ENCODE measurements at regions not wholly inside any gene's neighbourhood (a gene's known extent, or its start where the extent isn't known, plus 50 kb on each side); places are given as distances from the start of the nearest gene placed in this dataset. TPM values are rescaled to one million over a fixed set of nuclear protein-coding genes. Genes with fewer than 3 reads are reported as not detected.

- Histone ChIP-seq H3K4me1 (no peaks in the 10 kb centered on the region), H3K27ac (no peak overlapping the region), H3K9me3 (no peaks in the 10 kb centered on the region), H3K27me3 (no peaks in the 10 kb centered on the region), H3K36me3 (no peaks in the 10 kb centered on the region), H3K4me3 (replicated peaks in 1 of 3) (no peak overlapping the region)
- 38 to 56% methylated on average over 3 of the region's 3 CpGs for WGBS, 2 donors
- intact Hi-C loops (cut with DNase I) = no loop called here
- TF ChIP-seq CTCF (IDR thresholded peaks at IDR 0.05) = no peak
- TF ChIP-seq POLR2A (IDR thresholded peaks at IDR 0.05) = no peak
- DNase-seq = no peak
Measured at GRCh38 chrX:82816001-82816400, 692.1 kb upstream of the POU3F4 start.

- Histone ChIP-seq H3K27me3 (no peaks in the 10 kb centered on the region), H3K27ac (no peak overlapping the region), H3K36me3 (no peaks in the 10 kb centered on the region), H3K4me1 (no peaks in the 10 kb centered on the region), H3K9me3 (no peaks in the 10 kb centered on the region), H3K4me3 (replicated peaks in 1 of 3) (no peak overlapping the region)
- WGBS, 2 donors = 88 to 93% methylated on average over 2 of the region's 2 CpGs
- intact Hi-C loops (cut with DNase I) = no loop called here
- DNase-seq = no peak
- TF ChIP-seq POLR2A (IDR thresholded peaks at IDR 0.05) (no peak), CTCF (IDR thresholded peaks at IDR 0.05) (no peak)
Measured at GRCh38 chrX:82816562-82816961, 691.5 kb upstream of the POU3F4 start.

- no peak for DNase-seq
- 40 to 62% methylated on average over 1 of the region's 1 CpG for WGBS, 2 donors
- no peaks in the 10 kb centered on the region for H3K4me1 ChIP-seq
- no peak for TF ChIP-seq CTCF (IDR thresholded peaks at IDR 0.05)
- TF ChIP-seq POLR2A (IDR thresholded peaks at IDR 0.05) = no peak
- no peaks in the 10 kb centered on the region for H3K36me3 ChIP-seq
- no peaks in the 10 kb centered on the region for H3K9me3 ChIP-seq
- no peaks in the 10 kb centered on the region for H3K27me3 ChIP-seq
- no peak overlapping the region for H3K27ac ChIP-seq
- intact Hi-C loops (cut with DNase I) = no loop called here
- H3K4me3 ChIP-seq (replicated peaks in 1 of 3) = no peak overlapping the region
Measured at GRCh38 chrX:82842286-82842685, 665.8 kb upstream of the POU3F4 start.

GRCh38 chrX:82848111-82848510 is 660.0 kb upstream of the POU3F4 start:
- 87 to 88% methylated on average over 4 of the region's 4 CpGs for WGBS, 2 donors

More at GRCh38 chrX:82848111-82848510, 660.0 kb upstream of the POU3F4 start:
- intact Hi-C loops (cut with DNase I) = no loop called here
- TF ChIP-seq CTCF (IDR thresholded peaks at IDR 0.05) = no peak
- TF ChIP-seq POLR2A (IDR thresholded peaks at IDR 0.05) = no peak
- DNase-seq = no peak
- Histone ChIP-seq H3K27me3 (no peaks in the 10 kb centered on the region), H3K9me3 (no peaks in the 10 kb centered on the region), H3K36me3 (no peaks in the 10 kb centered on the region), H3K4me1 (no peaks in the 10 kb centered on the region), H3K27ac (no peak overlapping the region), H3K4me3 (replicated peaks in 1 of 3) (no peak overlapping the region)

Small RNAs in the stretch of these regions (small RNA-seq; reads per million reads assigned to genes)
- not detected for gene RF00394

Measured in thyroid gland (tissue), 4 donors.